H1 (cell line): ENCODE measurements at regions not wholly inside any gene's neighbourhood (a gene's known extent, or its start where the extent isn't known, plus 50 kb on each side); places are given as distances from the start of the nearest gene placed in this dataset.

Experiments used
- ATF2 ChIP-seq: IDR thresholded peaks from 2 replicates; pipeline ENCODE4 v1.6.1; 2012; ENCODE audit warnings: low read length, inconsistent platforms

- TF ChIP-seq ATF2 = no peak
Observed at GRCh38 chr2:7437141-7437540, 519.9 kb downstream of the RNF144A start (continued).
